GM21717 (cell line): ENCODE measurements at regions not wholly inside any gene's neighbourhood (a gene's known extent, or its start where the extent isn't known, plus 50 kb on each side); places are given as distances from the start of the nearest gene placed in this dataset.
"Not testable (repeated sequence)": the region's sequence is repeated elsewhere in the genome, so short reads cannot be mapped to it uniquely, and the experiment has no call there.

Source experiments
- ATAC-seq: cut with Tn5 transposase; IDR thresholded peaks from one replicate; pipeline ENCODE4 v1.9.1; 2021; ENCODE audit warnings: mild to moderate bottlenecking, moderate library complexity; ENCODE audit not compliant: unreplicated experiment

DNA sequence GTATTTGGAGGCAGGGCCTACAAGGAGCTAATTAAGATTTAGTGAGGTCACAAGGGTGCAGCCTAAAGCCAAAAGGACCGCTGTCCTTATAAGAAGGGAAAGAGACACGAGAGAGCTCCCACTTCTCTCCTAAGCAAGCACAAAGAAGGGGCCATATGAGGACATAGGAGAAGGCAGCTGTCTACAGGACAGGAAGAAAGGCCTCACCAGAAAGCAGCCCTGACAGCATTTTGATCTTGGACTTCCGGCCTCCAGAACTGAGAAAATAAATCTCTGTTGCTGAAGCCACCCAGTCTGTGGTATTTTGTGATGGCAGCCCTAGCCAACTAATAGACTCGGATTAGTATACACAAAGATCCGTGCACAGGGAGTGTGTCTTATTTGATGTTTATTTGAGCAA is 139.7 kb downstream of the B3GNT2 start:
- no peak for ATAC-seq

- ATAC-seq, result no peak
Measured at GRCh38 chr2:62334440-62335058, 138.6 kb downstream of the B3GNT2 start.

DNA sequence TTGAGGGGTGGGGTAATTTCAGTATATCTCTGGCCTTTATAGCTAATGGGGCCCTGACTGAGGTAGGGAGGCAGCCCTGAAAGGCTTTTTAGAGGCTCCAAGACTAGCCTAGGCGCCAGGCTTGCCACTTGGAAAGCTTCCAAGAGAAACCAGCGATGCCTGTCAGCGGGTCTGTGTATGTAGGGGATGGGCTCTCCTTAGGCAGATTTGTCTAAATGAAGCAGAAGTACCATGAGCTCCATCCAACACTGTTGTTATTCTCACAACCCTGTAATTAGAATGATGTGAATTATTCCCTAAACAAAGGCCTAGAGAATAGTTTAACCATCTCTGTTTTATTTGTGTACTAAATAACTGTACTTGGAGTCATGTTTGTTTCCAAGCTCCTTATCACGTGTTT is 138.1 kb downstream of the B3GNT2 start:
- no peak for ATAC-seq

DNA sequence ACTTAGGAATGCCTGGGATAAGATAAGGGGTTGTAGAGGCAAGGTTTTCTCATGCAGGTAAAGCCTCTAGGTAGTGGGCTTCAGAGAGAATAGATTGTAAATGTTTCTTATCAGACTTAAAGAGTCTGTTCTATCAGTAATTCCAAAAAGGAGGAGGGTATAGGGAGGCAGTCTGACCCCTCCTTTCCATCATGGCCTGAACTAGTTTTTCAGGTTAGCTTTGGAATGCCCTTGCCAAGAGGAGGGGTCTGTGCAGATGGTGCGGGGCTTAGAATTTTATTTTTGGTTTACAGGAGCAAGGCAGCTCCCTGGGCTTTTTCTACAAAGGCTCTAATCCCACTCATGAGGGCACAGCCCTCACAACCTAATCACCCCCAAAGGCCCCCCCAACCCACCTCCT is 135.0 kb downstream of the B3GNT2 start:
- ATAC-seq, result no peak

DNA sequence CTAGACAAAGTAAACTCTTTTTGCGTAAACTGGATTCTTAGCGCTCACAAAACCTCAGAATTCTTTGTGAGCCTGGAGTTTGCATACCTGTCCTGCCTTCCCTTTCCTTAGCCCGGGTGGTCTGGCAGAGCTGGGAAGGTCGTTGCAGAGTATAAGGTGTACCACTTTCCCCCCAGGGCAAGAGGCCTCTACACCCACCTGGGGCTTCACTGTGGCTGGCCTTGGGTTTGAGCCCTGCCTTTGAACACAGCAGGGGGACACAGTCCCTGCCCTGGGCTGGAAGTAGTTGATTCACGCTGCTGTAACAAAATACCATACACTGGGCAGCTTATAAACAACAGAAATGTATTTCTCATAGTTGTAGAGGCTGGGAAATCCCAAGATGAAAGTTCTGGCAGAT is 133.9 kb downstream of the B3GNT2 start:
- ATAC-seq, result no peak

DNA sequence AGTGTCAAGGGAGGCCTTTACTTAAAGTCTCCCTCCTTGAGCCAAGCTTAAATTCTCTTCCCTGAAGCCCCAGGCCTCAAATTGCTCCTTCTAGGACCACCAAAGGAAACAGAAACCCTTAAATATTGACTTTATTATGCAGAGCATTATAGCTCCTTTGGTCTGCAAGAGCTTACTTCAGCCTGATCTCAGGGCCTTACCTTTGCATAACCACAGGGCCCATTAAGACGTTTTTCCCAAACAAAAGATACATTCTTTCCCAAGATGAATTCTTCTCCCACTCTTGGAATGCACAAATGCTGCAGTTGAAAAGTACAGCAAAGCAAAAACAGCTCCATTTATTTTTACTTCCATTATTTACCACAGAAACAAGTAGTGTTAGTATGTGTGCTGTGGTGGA is 130.8 kb downstream of the B3GNT2 start:
- ATAC-seq, result no peak

DNA sequence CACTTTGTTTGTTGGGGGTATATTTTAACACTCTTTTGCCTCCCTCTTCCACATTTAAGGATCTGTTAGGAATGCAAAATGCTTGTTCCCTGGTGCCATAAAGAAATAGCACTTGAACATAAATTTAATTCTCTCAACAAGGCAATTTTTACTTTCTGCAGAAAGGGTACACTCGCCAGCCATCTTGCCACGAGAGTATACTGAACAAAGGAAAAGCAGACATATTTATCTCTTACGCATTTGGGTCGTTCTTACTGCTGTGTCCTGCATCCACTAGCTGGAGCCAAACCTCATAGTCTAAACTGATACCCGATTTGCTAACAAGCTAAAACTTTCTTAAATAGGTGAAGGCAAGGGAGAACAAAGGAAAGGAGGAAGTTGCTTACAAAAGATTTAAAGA is 129.5 kb downstream of the B3GNT2 start:
- no peak for ATAC-seq

DNA sequence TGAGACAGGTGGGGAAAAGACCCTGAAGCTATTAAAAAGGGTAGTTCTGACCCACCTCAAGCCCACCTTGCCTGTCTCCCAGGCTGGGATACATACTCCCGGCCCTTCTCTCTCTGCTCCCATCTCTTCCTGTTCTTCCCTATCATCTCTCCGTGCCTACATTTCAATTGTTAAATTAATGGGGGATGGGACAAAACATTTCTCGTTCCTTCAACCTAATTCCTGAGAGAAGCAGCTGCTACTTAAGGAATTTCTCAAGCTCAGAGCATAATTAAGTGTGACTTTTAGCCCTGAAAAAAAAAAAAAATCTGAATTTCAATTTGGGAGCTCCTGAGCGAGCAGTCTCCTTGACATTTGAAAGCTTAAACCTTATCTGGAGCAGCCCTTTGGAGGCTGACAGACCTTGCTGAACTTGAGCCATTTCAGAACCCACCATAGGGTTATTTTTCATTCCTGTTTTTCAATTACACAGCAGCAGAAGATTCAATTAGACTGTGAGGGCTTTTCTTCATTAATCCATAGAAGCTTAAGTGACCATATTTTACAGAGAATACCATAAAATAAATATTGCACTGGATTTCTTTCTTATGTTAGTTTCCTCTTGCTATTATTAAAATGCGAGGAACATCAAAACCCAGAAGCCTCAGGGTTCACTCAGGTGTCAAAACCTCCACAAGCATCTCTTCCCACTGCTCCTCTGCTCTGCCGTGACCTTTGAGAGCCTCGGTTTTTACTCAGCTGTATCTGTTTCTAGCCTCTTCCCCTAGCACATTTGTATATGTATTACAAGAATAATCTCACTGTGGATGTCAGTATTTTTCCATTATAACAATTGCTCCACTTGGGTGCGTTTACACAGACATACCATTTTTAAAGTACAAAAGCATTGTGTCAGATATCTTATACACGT is 125.7 kb downstream of the B3GNT2 start:
- ATAC-seq, result no peak

DNA sequence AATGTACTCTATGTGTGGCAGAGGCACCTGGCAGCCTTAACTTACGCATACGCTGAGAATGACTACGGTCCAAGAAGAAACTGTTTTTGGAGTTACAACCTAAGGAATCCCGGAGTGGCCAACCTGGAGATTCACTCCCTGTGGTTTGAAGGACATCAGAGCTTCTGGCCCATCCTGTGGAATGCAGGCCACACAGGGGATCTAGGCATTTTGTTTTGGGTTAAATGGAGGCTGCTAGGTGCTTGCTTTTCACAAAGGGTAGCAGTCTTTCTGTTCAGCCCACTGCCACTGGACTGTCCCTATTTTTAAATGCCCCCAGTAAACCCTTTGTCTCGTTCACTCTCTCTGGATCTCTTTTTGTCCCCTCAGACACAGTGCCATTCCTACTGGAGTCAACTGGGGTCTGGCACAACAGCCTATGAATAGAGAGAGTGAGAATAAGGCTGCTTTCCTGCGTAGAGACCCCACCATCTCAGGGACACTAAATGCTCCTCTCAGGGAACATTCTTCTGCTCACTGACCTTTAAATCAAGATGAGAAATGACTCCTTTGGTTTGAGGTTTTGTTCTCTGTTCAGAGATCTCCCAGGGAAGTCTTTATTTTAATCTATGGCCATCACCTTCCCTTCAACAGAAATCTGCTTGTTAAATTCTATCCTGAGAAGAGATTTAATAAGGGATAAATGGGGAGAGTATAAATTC is 124.9 kb downstream of the B3GNT2 start:
- no peak for ATAC-seq

DNA sequence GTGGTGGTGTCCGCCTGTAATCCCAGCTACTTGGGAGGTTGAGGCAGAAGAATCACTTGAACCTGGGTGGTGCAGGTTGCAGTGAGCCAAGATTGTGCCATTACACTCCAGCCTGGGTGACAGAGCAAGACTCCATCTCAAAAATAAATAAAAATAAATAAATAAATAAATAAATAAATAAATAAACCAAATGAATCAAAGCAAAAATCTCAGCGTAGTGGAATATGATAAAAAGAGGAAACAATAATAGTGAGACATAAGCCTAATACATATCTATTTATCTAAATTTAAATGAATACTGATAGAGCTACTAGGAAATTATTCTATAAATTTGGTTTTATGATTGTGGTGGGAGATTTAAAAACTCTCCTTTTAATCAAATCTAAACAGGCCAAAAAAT is 124.2 kb downstream of the B3GNT2 start:
- ATAC-seq, result not testable (repeated sequence)

DNA sequence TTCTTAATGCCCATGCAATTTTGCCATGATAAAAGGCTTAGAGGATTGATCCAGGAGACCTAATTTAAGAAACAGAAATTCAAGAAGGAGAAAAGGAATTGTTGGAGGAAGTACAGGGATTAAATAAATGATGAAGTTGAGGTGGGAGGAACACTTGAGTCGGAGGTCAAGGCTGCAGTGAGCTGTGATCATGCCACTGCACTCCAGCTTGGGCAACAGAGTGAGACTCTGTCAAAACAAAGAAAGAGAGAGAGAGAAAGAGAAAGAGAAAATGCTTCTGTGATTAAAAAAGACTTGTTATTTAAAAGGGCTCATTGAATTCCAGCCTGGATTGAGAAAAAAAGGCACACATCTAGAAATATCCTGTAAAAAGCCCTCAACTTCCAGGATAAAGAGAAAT is 123.2 kb downstream of the B3GNT2 start:
- ATAC-seq, result no peak

- ATAC-seq, result no peak
Measured at GRCh38 chr2:62315476-62315875, 119.6 kb downstream of the B3GNT2 start.

GRCh38 chr2:62314291-62314690 is 118.4 kb downstream of the B3GNT2 start:
- no peak for ATAC-seq

- ATAC-seq, result peak; percentile 77
Measured at GRCh38 chr2:62313449-62314227, 117.7 kb downstream of the B3GNT2 start.

- peak; percentile 40 for ATAC-seq
Measured at GRCh38 chr2:62309465-62310091, 113.7 kb downstream of the B3GNT2 start.

DNA sequence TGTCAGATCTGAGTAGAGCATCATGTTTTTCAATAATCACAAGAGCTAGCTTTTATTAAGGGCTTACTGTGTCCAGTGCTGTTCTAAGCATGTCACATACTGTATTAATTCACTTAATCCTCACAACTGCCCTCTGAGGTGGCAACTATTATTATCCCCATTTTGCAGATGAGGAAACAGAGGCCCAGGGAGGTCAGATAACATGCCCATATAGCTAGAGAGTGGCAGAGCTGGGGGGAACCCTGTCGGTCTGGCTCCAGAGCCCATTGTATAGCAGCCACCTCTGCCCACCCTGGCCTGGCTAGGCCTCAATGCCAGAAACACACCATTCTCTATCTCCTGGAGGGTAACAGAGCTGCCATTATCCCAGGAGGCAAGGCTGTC is 113.2 kb downstream of the B3GNT2 start:
- ATAC-seq, result no peak

- no peak for ATAC-seq
Measured at GRCh38 chr2:62307469-62308389, 111.8 kb downstream of the B3GNT2 start.

GRCh38 chr2:62306751-62307468 is 111.0 kb downstream of the B3GNT2 start:
- peak; percentile 32 for ATAC-seq
